Upper lobe of left lung (tissue), 6 donors: ENCODE measurements at regions not wholly inside any gene's neighbourhood (a gene's known extent, or its start where the extent isn't known, plus 50 kb on each side); places are given as distances from the start of the nearest gene placed in this dataset.
A peak's percentile ranks its signal among the peaks of the same experiment; 100 is the strongest.

Experiments
- ATAC-seq, 2 donors: fragments of 200-7000 bp; cut with Tn5 transposase; one replicate each; pipeline ENCODE4 v1.9.1; 2022; ENCODE audit warnings: mild to moderate bottlenecking in 2 of 2, moderate library complexity in 2 of 2; ENCODE audit not compliant: low FRiP score in 2 of 2
- DNase-seq, 2 donors: peaks; one replicate each; pipeline ENCODE4 v3.0.0-alpha.2; 2019 to 2020
- H3K27ac ChIP-seq, 4 donors: fragments of 200-600 bp; sonication (generic); one replicate each; pipeline ENCODE4 v1.5.1; 2016 to 2019
- H3K27me3 ChIP-seq, 4 donors: fragments of 200-600 bp; sonication (generic); one replicate each; pipeline ENCODE4 v1.5.1; 2017 to 2019
- H3K36me3 ChIP-seq, 4 donors: fragments of 200-600 bp; sonication (generic); one replicate each; pipeline ENCODE4 v1.5.1; 2016 to 2019
- H3K4me1 ChIP-seq, 4 donors: fragments of 200-600 bp; sonication (generic); one replicate each; pipeline ENCODE4 v1.5.1; 2018 to 2019
- H3K4me3 ChIP-seq, 4 donors: fragments of 200-600 bp; sonication (generic); one replicate each; pipeline ENCODE4 v1.5.1; 2017 to 2019; ENCODE audit warnings: mild to moderate bottlenecking in 2 of 4, moderate library complexity in 1 of 4
- H3K9me3 ChIP-seq, 4 donors: fragments of 200-600 bp; sonication (generic); one replicate each; pipeline ENCODE4 v1.5.1; 2018 to 2019
- CTCF ChIP-seq, 6 experiments: fragments of 450-650 bp in 4 of 6; fragments of 200-600 bp in 2 of 6; sonication (generic) in 2 of 6; IDR thresholded peaks; one replicate each; pipeline ENCODE4 v1.5.1; 2016 to 2019; ENCODE audit warnings: antibody characterized with exemption in 6 of 6
- EP300 ChIP-seq, 4 donors: sonication (generic); formaldehyde crosslinking; IDR thresholded peaks; one replicate each; pipeline ENCODE4 v1.5.1; 2017; ENCODE audit warnings: antibody characterized with exemption in 4 of 4, control low read depth in 2 of 4
- POLR2A ChIP-seq, 4 donors: fragments of 450-650 bp; IDR thresholded peaks; one replicate each; pipeline ENCODE4 v1.5.1; 2016 to 2017; ENCODE audit warnings: antibody characterized with exemption in 4 of 4, mild to moderate bottlenecking in 2 of 4
- POLR2AphosphoS5 ChIP-seq, 2 donors: sonication (generic); formaldehyde crosslinking; IDR thresholded peaks; one replicate each; pipeline ENCODE4 v1.5.1; 2017; ENCODE audit warnings: antibody characterized with exemption in 2 of 2
- WGBS, 2 donors: methylation state at CpG; one replicate each; pipeline ENCODE4 v1.1.5; 2017 to 2018; 5-methylcytosine and 5-hydroxymethylcytosine counted together
- donor health status: DM: no; HTN: no; CAD: no; lungs with moderate emphysema.
- donor health status: DM: no; HTN: yes; CAD: no; lungs with severe emphysema.

DNA sequence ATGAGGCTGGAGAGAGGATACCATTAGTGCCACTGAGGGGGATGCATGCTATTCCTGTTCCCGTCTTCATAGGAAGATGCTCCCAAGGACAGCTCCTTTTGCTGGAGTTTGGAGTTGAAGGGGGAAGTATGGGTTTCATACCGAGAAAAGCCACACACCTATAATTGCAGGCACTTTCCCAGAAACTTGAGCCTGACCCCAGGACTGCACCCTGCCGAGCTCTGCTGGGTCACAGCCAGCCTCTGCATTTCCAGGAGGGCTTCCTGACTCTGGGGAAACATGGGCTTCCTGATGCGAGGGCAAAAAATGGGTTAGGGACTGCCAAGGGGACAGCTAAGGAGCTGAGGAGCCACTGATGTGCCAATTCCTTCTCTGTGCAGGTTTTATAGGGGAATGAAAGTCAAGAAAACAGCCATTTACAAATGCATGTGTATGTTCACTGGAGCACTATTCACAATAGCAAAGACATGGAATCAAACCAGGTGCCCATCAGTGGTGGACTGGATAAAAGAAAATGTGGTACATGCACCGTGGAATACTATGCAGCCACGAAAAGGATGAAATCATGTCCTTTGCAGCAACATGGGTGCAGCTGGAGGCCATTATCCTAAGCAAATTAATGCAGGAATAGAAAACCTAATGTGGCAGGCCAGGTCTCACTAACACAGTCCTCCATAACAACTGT is 104.5 kb downstream of the ACAA2 start:
- H3K27ac ChIP-seq: no peak overlapping the region
- DNase-seq (no peak), ATAC-seq (peak in 1 of 2 donors; percentile 19)
- H3K4me1 ChIP-seq: peaks cover 0 to 10% (median 0%) of the 10 kb centered on the region in 4 donors
- WGBS, 2 donors: 60 to 87% methylated on average over 6 of the region's 6 CpGs
- TF ChIP-seq POLR2AphosphoS5 (IDR thresholded peaks at IDR 0.05): no peak
- no peak for TF ChIP-seq EP300 (IDR thresholded peaks at IDR 0.05)
- TF ChIP-seq CTCF (IDR thresholded peaks at IDR 0.05): no peak
- TF ChIP-seq POLR2A (IDR thresholded peaks at IDR 0.05): no peak
- no peaks in the 10 kb centered on the region for H3K9me3 ChIP-seq
- no peak overlapping the region for H3K4me3 ChIP-seq
- H3K27me3 ChIP-seq: no peaks in the 10 kb centered on the region
- H3K36me3 ChIP-seq: no peaks in the 10 kb centered on the region

DNA sequence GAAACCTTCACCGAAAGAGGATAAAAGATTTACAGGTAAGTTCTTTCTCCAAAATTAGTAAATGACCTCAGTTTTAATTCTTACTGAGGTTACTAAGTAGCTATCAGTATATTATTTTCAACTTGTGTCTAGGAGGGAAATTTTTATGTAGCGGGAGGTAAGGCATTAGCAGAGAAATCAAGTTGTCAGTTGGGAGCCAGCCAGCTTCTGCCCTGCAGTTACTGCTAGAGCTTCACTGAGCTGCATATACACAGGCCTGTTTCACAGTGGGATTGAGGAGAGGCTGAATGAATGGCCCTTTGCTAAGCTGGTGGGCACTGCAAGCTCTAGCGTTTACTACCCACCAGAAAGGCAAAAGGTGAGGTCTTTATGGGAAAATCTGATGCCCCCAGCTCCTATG is 105.7 kb downstream of the ACAA2 start:
- Histone ChIP-seq H3K4me1 (peaks cover 0 to 10% (median 0%) of the 10 kb centered on the region in 4 donors), H3K27me3 (no peaks in the 10 kb centered on the region), H3K27ac (no peak overlapping the region), H3K36me3 (no peaks in the 10 kb centered on the region), H3K4me3 (no peak overlapping the region), H3K9me3 (no peaks in the 10 kb centered on the region)
- WGBS, 2 donors: 91 to 92% methylated on average over 3 of the region's 3 CpGs
- TF ChIP-seq POLR2A (IDR thresholded peaks at IDR 0.05): no peak
- no peak for TF ChIP-seq CTCF (IDR thresholded peaks at IDR 0.05)
- no peak for TF ChIP-seq EP300 (IDR thresholded peaks at IDR 0.05)
- TF ChIP-seq POLR2AphosphoS5 (IDR thresholded peaks at IDR 0.05): no peak
- no peak for DNase-seq
- no peak for ATAC-seq

DNA sequence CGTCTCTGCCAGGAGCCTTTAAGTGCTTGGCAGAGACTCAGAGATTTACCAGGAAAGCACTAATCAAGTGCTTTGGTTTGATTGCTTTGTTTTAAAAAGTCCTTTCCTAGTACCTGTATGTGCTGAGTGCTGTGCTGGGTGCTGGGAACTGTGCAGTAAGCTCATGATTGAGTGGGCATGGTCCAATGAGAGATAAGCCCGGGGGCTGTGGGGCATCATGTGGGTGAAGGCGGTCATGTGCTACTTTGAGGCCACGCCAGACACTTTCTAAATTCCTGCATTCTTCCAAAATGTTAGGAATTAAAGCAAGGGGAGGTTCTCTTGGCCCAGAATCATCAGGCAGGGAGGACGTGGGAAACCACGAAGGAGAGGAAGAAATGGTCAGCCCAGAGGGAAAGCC is 109.0 kb downstream of the ACAA2 start:
- TF ChIP-seq POLR2AphosphoS5 (IDR thresholded peaks at IDR 0.05) (no peak), EP300 (IDR thresholded peaks at IDR 0.05) (peak in 1 of 4 donors; percentile 64)
- peaks cover 0 to 10% (median 0%) of the 10 kb centered on the region in 4 donors for H3K4me1 ChIP-seq
- WGBS, 2 donors: 48 to 58% methylated on average over 6 of the region's 6 CpGs
- DNase-seq: peak in 1 of 2 donors; percentile 71
- no peak overlapping the region for H3K4me3 ChIP-seq
- H3K27ac ChIP-seq: peak overlapping the region in 2 of 4 donors; percentile 2 to 48
- H3K27me3 ChIP-seq: no peaks in the 10 kb centered on the region
- H3K9me3 ChIP-seq: no peaks in the 10 kb centered on the region
- H3K36me3 ChIP-seq: no peaks in the 10 kb centered on the region
- ATAC-seq: peak; percentile 40 to 76

DNA sequence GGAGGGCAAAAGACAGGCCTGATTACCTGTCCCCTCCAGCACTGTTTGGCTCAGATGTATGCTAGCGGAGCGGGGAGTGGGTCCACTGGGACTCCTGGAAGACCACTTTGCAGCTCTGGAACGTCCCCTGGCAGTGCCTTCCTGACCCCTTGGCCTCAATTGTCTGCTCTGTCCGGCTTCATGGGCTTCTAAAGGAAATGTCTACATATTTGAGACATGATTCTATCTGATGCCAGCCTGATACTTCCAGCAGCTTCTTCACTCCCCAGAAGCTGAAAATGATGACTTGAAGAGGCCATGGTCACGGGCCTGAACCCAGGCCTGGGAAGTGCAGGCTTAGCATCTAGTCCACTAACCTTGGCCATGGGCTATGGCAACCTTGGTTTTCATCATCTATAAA is 112.1 kb downstream of the ACAA2 start:
- TF ChIP-seq CTCF (IDR thresholded peaks at IDR 0.05) (no peak), POLR2A (IDR thresholded peaks at IDR 0.05) (no peak), EP300 (IDR thresholded peaks at IDR 0.05) (no peak), POLR2AphosphoS5 (IDR thresholded peaks at IDR 0.05) (no peak)
- H3K9me3 ChIP-seq: no peaks in the 10 kb centered on the region
- H3K4me1 ChIP-seq: peaks cover 5 to 8% (median 6%) of the 10 kb centered on the region in 4 donors
- H3K4me3 ChIP-seq: no peak overlapping the region
- DNase-seq (no peak), ATAC-seq (no peak)
- H3K36me3 ChIP-seq: no peaks in the 10 kb centered on the region
- H3K27me3 ChIP-seq: no peaks in the 10 kb centered on the region
- no peak overlapping the region for H3K27ac ChIP-seq
- 77 to 82% methylated on average over 5 of the region's 5 CpGs for WGBS, 2 donors

DNA sequence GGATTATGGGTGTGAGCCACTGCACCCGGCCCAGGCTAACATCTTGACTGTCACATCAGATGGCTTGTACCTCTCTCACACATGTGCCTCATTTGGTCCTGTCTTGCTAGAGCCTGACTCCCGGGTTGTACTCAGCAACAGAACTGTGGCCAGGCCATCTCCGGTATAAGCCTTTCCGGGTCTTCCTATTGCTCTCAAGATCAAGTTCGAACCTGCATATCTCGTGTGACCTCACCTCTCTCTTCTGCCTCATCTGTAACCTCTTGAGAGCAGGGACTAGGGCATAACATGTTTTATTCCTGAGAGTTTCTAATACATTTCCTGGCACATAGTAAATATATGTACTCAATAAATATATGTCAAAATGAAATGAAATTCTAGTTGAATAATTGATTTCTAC is 114.0 kb downstream of the ACAA2 start:
- ATAC-seq: no peak
- H3K27me3 ChIP-seq: no peaks in the 10 kb centered on the region
- no peak for DNase-seq
- no peaks in the 10 kb centered on the region for H3K36me3 ChIP-seq
- H3K4me3 ChIP-seq: no peak overlapping the region
- H3K4me1 ChIP-seq: peaks cover 5 to 8% (median 6%) of the 10 kb centered on the region in 4 donors
- no peaks in the 10 kb centered on the region for H3K9me3 ChIP-seq
- TF ChIP-seq POLR2AphosphoS5 (IDR thresholded peaks at IDR 0.05) (no peak), POLR2A (IDR thresholded peaks at IDR 0.05) (no peak), CTCF (IDR thresholded peaks at IDR 0.05) (no peak), EP300 (IDR thresholded peaks at IDR 0.05) (no peak)
- WGBS, 2 donors: 86 to 94% methylated on average over 5 to 6 of the region's 6 CpGs
- H3K27ac ChIP-seq: no peak overlapping the region
